Vagina (tissue), 2 donors: ENCODE measurements at regions not wholly inside any gene's neighbourhood (a gene's known extent, or its start where the extent isn't known, plus 50 kb on each side); places are given as distances from the start of the nearest gene placed in this dataset.
"Not testable (repeated sequence)": the region's sequence is repeated elsewhere in the genome, so short reads cannot be mapped to it uniquely, and the experiment has no call there.

Source experiments
- DNase-seq, 2 donors: peaks; one replicate each; pipeline ENCODE4 v3.0.0-alpha.2; 2017; ENCODE audit errors: extremely low spot score in 2 of 2
- H3K27ac ChIP-seq: fragments of 200-600 bp; sonication (generic); one replicate; pipeline ENCODE4 v1.5.1; 2019
- H3K27me3 ChIP-seq: fragments of 200-600 bp; sonication (generic); one replicate; pipeline ENCODE4 v1.5.1; 2019
- H3K36me3 ChIP-seq, 2 donors: fragments of 200-600 bp; sonication (generic); one replicate each; pipeline ENCODE4 v1.5.1; 2017 to 2019
- H3K4me1 ChIP-seq: fragments of 200-600 bp; sonication (generic); one replicate; pipeline ENCODE4 v1.5.1; 2019
- H3K4me3 ChIP-seq, 2 donors: fragments of 200-600 bp; sonication (generic); 1 replicate in 1 of 2; 2 replicates in 1 of 2; pipeline ENCODE4 v1.5.1; 2016 to 2019
- H3K9me3 ChIP-seq: fragments of 200-600 bp; sonication (generic); one replicate; pipeline ENCODE4 v1.5.1; 2019
- POLR2A ChIP-seq, 2 donors: fragments of 450-650 bp; IDR thresholded peaks; one replicate each; pipeline ENCODE4 v1.6.1; 2017; ENCODE audit warnings: antibody characterized with exemption in 2 of 2, mild to moderate bottlenecking in 2 of 2, moderate library complexity in 2 of 2
- POLR2AphosphoS5 ChIP-seq, 2 donors: sonication (generic); formaldehyde crosslinking; IDR thresholded peaks; one replicate each; pipeline ENCODE4 v1.9.0; 2017; ENCODE audit warnings: antibody characterized with exemption in 2 of 2, mild to moderate bottlenecking in 2 of 2, low read depth in 1 of 2; ENCODE audit not compliant: insufficient read depth in 1 of 2
- intact Hi-C: fragments of 100-400 bp; cut with DNase I; formaldehyde crosslinking; loops from one replicate; pipeline ENCODE4 v1.15.1; 2023
- TF ChIP-seq, protein P1 (sequence below), 3 experiments: fragments of 450-650 bp in 2 of 3; fragments of 200-600 bp in 1 of 3; sonication (generic) in 1 of 3; IDR thresholded peaks; one replicate each; pipeline ENCODE4 v1.5.1; 2017 to 2019; ENCODE audit warnings: antibody characterized with exemption in 3 of 3, mild to moderate bottlenecking in 2 of 3, moderate library complexity in 2 of 3

DNA sequence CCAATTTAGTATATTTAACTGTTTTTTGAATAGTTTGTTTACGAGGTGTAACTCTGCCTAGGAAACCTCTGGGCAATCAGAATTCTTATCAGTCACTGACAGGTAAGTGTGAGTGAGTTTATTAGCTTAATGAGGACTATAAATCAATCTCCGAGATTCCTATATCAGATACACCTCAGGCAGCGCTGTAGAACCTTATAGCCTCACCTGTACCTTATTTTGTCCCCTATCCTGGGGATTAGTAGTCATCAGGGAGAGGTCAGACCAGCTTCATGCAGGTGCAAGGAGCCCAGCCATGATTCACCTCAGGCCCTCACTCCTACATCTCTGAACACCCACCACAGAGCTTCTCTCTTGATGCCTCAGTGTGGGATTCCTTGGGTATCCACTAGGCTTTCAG lies 256.0 kb downstream of the KTN1 start:
- intact Hi-C loops = no loop called here
- no peaks in the 10 kb centered on the region for H3K4me1 ChIP-seq
- H3K9me3 ChIP-seq = no peaks in the 10 kb centered on the region
- no peak for DNase-seq
- H3K36me3 ChIP-seq = no peaks in the 10 kb centered on the region
- TF ChIP-seq POLR2A (IDR thresholded peaks at IDR 0.05) = no peak
- TF ChIP-seq POLR2AphosphoS5 (IDR thresholded peaks at IDR 0.05; ENCODE audit: insufficient read depth in 1 of 2, low read depth in 1 of 2) = no peak
- TF ChIP-seq, protein P1, sequence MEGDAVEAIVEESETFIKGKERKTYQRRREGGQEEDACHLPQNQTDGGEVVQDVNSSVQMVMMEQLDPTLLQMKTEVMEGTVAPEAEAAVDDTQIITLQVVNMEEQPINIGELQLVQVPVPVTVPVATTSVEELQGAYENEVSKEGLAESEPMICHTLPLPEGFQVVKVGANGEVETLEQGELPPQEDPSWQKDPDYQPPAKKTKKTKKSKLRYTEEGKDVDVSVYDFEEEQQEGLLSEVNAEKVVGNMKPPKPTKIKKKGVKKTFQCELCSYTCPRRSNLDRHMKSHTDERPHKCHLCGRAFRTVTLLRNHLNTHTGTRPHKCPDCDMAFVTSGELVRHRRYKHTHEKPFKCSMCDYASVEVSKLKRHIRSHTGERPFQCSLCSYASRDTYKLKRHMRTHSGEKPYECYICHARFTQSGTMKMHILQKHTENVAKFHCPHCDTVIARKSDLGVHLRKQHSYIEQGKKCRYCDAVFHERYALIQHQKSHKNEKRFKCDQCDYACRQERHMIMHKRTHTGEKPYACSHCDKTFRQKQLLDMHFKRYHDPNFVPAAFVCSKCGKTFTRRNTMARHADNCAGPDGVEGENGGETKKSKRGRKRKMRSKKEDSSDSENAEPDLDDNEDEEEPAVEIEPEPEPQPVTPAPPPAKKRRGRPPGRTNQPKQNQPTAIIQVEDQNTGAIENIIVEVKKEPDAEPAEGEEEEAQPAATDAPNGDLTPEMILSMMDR (IDR thresholded peaks at IDR 0.05) = no peak
- H3K4me3 ChIP-seq = no peak overlapping the region
- H3K27ac ChIP-seq = no peak overlapping the region
- H3K27me3 ChIP-seq = no peaks in the 10 kb centered on the region

DNA sequence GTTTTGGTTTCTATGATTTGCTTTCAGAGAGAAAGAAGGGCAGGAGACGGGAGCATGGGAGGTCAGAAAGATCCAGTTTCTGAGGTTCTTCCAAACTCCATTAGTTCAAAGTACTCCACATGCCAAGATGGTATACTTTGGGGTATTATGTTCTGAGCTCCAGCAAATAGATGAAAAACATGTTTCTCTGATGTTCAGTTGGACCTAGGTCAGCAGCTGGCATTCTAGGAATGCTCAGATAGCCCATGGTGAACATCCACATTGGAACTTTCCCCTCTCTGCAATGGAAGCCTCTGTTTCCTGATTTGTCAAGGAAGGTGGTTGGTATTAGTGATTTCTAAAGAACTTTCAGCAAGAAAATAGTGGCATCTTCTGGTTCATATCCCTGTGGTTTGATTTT lies 257.5 kb downstream of the KTN1 start:
- TF ChIP-seq POLR2AphosphoS5 (IDR thresholded peaks at IDR 0.05; ENCODE audit: insufficient read depth in 1 of 2, low read depth in 1 of 2) (no peak), POLR2A (IDR thresholded peaks at IDR 0.05) (no peak)
- TF ChIP-seq, protein P1 (IDR thresholded peaks at IDR 0.05) = no peak
- no peaks in the 10 kb centered on the region for H3K4me1 ChIP-seq
- no peak for DNase-seq
- no peaks in the 10 kb centered on the region for H3K36me3 ChIP-seq
- no peaks in the 10 kb centered on the region for H3K27me3 ChIP-seq
- H3K4me3 ChIP-seq = no peak overlapping the region
- intact Hi-C loops = no loop called here
- H3K9me3 ChIP-seq = no peaks in the 10 kb centered on the region
- no peak overlapping the region for H3K27ac ChIP-seq

- Histone ChIP-seq H3K27me3 (no peaks in the 10 kb centered on the region), H3K4me1 (no peaks in the 10 kb centered on the region), H3K27ac (no peak overlapping the region), H3K4me3 (no peak overlapping the region), H3K9me3 (no peaks in the 10 kb centered on the region), H3K36me3 (no peaks in the 10 kb centered on the region)
- no peak for DNase-seq
- TF ChIP-seq, protein P1 (IDR thresholded peaks at IDR 0.05) = no peak
- TF ChIP-seq POLR2AphosphoS5 (IDR thresholded peaks at IDR 0.05; ENCODE audit: insufficient read depth in 1 of 2, low read depth in 1 of 2) (no peak), POLR2A (IDR thresholded peaks at IDR 0.05) (no peak)
- intact Hi-C loops = no loop called here
These were observed 258.6 kb downstream of the KTN1 start for GRCh38 chr14:55838529-55839052.

GRCh38 chr14:55839301-55839947 lies 259.4 kb downstream of the KTN1 start:
- H3K9me3 ChIP-seq, H3K4me1 ChIP-seq, H3K27me3 ChIP-seq, H3K27ac ChIP-seq, intact Hi-C loops, DNase-seq, H3K4me3 ChIP-seq, H3K36me3 ChIP-seq: not testable (repeated sequence)

GRCh38 chr14:55840821-55841220 lies 260.8 kb downstream of the KTN1 start:
- no peaks in the 10 kb centered on the region for H3K9me3 ChIP-seq
- no peaks in the 10 kb centered on the region for H3K4me1 ChIP-seq
- no peaks in the 10 kb centered on the region for H3K27me3 ChIP-seq
- H3K27ac ChIP-seq = no peak overlapping the region
- TF ChIP-seq POLR2AphosphoS5 (IDR thresholded peaks at IDR 0.05; ENCODE audit: insufficient read depth in 1 of 2, low read depth in 1 of 2) (no peak), POLR2A (IDR thresholded peaks at IDR 0.05) (no peak)
- TF ChIP-seq, protein P1 (IDR thresholded peaks at IDR 0.05) = no peak
- no peaks in the 10 kb centered on the region for H3K36me3 ChIP-seq
- intact Hi-C loops = no loop called here
- DNase-seq = no peak
- no peak overlapping the region for H3K4me3 ChIP-seq
